ENCODE measurements at regions not wholly inside any gene's neighbourhood (a gene's known extent, or its start where the extent isn't known, plus 50 kb on each side); places are given as distances from the start of the nearest gene placed in this dataset.
A peak's percentile ranks its signal among the peaks of the same experiment; 100 is the strongest.
"Not testable (repeated sequence)": the region's sequence is repeated elsewhere in the genome, so short reads cannot be mapped to it uniquely, and the experiment has no call there.

- ATAC-seq, result no peak
- DNase-seq, result no peak
These were observed 326.3 kb downstream of the CHL1 start for GRCh38 chr3:522888-523287.

GRCh38 chr3:525415-525814 is 328.9 kb downstream of the CHL1 start:
- ATAC-seq (no peak), DNase-seq (no peak)

GRCh38 chr3:535566-536416 is 339.2 kb downstream of the CHL1 start:
- ATAC-seq, result peak; percentile 23

GRCh38 chr3:536417-536813 is 339.9 kb downstream of the CHL1 start:
- ATAC-seq, result no peak
- DNase-seq, result no peak

More at GRCh38 chr3:535566-536416, 339.2 kb downstream of the CHL1 start:
- DNase-seq, result no peak

- ATAC-seq (no peak), DNase-seq (no peak)
These were observed 344.7 kb downstream of the CHL1 start for GRCh38 chr3:541062-541801.

- no peak for DNase-seq
- ATAC-seq, result no peak
These were observed 345.5 kb downstream of the CHL1 start for GRCh38 chr3:542021-542420.

- ATAC-seq, result no peak
- no peak for DNase-seq
These were observed 353.1 kb downstream of the CHL1 start for GRCh38 chr3:549636-550035.

- ATAC-seq, result no peak
- DNase-seq, result no peak
These were observed 353.9 kb downstream of the CHL1 start for GRCh38 chr3:550471-550870.

GRCh38 chr3:557972-558371 is 361.4 kb downstream of the CHL1 start:
- ATAC-seq (no peak), DNase-seq (no peak)

- ATAC-seq, result no peak
- DNase-seq, result no peak
These were observed 371.1 kb downstream of the CHL1 start for GRCh38 chr3:567488-568185.

GRCh38 chr3:579529-579928 is 383.0 kb downstream of the CHL1 start:
- not testable (repeated sequence) for DNase-seq, ATAC-seq

GRCh38 chr3:589066-589465 is 392.5 kb downstream of the CHL1 start:
- not testable (repeated sequence) for DNase-seq, ATAC-seq

GRCh38 chr3:597304-597703 is 400.7 kb downstream of the CHL1 start:
- not testable (repeated sequence) for ATAC-seq, DNase-seq

- DNase-seq, ATAC-seq: not testable (repeated sequence)
These were observed 401.2 kb downstream of the CHL1 start for GRCh38 chr3:597746-598145.

GRCh38 chr3:607480-607879 is 410.9 kb downstream of the CHL1 start:
- not testable (repeated sequence) for ATAC-seq, DNase-seq

- no peak for ATAC-seq
- DNase-seq, result no peak
These were observed 425.2 kb downstream of the CHL1 start for GRCh38 chr3:621714-622113.

- no peak for DNase-seq
- no peak for ATAC-seq
These were observed 425.8 kb downstream of the CHL1 start for GRCh38 chr3:622314-622713.

- ATAC-seq, result no peak
These were observed 427.5 kb downstream of the CHL1 start for GRCh38 chr3:623914-624545.

GRCh38 chr3:632571-633170 is 436.1 kb downstream of the CHL1 start:
- ATAC-seq (no peak), DNase-seq (peak; percentile 41)

More at GRCh38 chr3:623914-624545, 427.5 kb downstream of the CHL1 start:
- DNase-seq, result no peak

GRCh38 chr3:634511-634910 is 437.9 kb downstream of the CHL1 start:
- no peak for DNase-seq
- ATAC-seq, result no peak

- no peak for DNase-seq
- no peak for ATAC-seq
These were observed 438.8 kb downstream of the CHL1 start for GRCh38 chr3:635393-635792.

- no peak for ATAC-seq
- DNase-seq, result no peak
These were observed 446.8 kb downstream of the CHL1 start for GRCh38 chr3:643376-643775.

Measured in stimulated activated naive CD8-positive, alpha-beta T cell treated with anti-CD3 and anti-CD28 coated beads, Interleukin-15, Interleukin-2, amounts not matched to agents 100 U/mL and 50 U/mL, for 24 hours (primary cell).